ENCODE measurements at regions not wholly inside any gene's neighbourhood (a gene's known extent, or its start where the extent isn't known, plus 50 kb on each side); places are given as distances from the start of the nearest gene placed in this dataset.

- no peak for TF ChIP-seq CTCF (IDR thresholded peaks at IDR 0.05)
Observed at GRCh38 chr18:24949908-24950307, 402.1 kb downstream of the ZNF521 start.

- TF ChIP-seq CTCF (IDR thresholded peaks at IDR 0.05): no peak
Observed at GRCh38 chr18:24954341-24954740, 397.6 kb downstream of the ZNF521 start.

GRCh38 chr18:24958001-24958400 lies 394.0 kb downstream of the ZNF521 start:
- TF ChIP-seq CTCF (IDR thresholded peaks at IDR 0.05): no peak

GRCh38 chr18:24959051-24959476 lies 392.9 kb downstream of the ZNF521 start:
- TF ChIP-seq CTCF (IDR thresholded peaks at IDR 0.05): no peak

GRCh38 chr18:24964216-24964615 lies 387.8 kb downstream of the ZNF521 start:
- TF ChIP-seq CTCF (IDR thresholded peaks at IDR 0.05): no peak

- TF ChIP-seq CTCF (IDR thresholded peaks at IDR 0.05): no peak
Observed at GRCh38 chr18:24968238-24968775, 383.7 kb downstream of the ZNF521 start.

GRCh38 chr18:24972577-24972976 lies 379.4 kb downstream of the ZNF521 start:
- TF ChIP-seq CTCF (IDR thresholded peaks at IDR 0.05): no peak

GRCh38 chr18:24974431-24974830 lies 377.5 kb downstream of the ZNF521 start:
- TF ChIP-seq CTCF (IDR thresholded peaks at IDR 0.05): no peak

All from LNCAP (cell line).